WI38 (cell line): ENCODE measurements at regions not wholly inside any gene's neighbourhood (a gene's known extent, or its start where the extent isn't known, plus 50 kb on each side); places are given as distances from the start of the nearest gene placed in this dataset.

Experiments
- H3K4me3 ChIP-seq: 2 replicates; pipeline ENCODE4 v1.5.1; 2011; ENCODE audit warnings: low read depth, mild to moderate bottlenecking, control low read depth, low read length
- CTCF ChIP-seq: IDR thresholded peaks from 2 replicates; pipeline ENCODE4 v1.5.1; 2012; ENCODE audit warnings: low read depth, mild to moderate bottlenecking, control low read depth, low read length

GRCh38 chr3:182370949-182371348 is 422.4 kb upstream of the ATP11B start:
- TF ChIP-seq CTCF, result no peak
- H3K4me3 ChIP-seq, result no peak overlapping the region

GRCh38 chr3:182375916-182376315 is 417.4 kb upstream of the ATP11B start:
- TF ChIP-seq CTCF, result no peak
- no peak overlapping the region for H3K4me3 ChIP-seq

GRCh38 chr3:182382112-182382857 is 411.0 kb upstream of the ATP11B start:
- no peak for TF ChIP-seq CTCF
- no peak overlapping the region for H3K4me3 ChIP-seq

- no peak for TF ChIP-seq CTCF
These were observed 409.1 kb upstream of the ATP11B start for GRCh38 chr3:182384221-182384620.

GRCh38 chr3:182385356-182385755 is 407.9 kb upstream of the ATP11B start:
- no peak overlapping the region for H3K4me3 ChIP-seq
- no peak for TF ChIP-seq CTCF

More at GRCh38 chr3:182384221-182384620, 409.1 kb upstream of the ATP11B start:
- no peak overlapping the region for H3K4me3 ChIP-seq

- no peak for TF ChIP-seq CTCF
- no peak overlapping the region for H3K4me3 ChIP-seq
These were observed 404.8 kb upstream of the ATP11B start for GRCh38 chr3:182388506-182388905.

- H3K4me3 ChIP-seq, result no peak overlapping the region
- no peak for TF ChIP-seq CTCF
These were observed 404.1 kb upstream of the ATP11B start for GRCh38 chr3:182389071-182389815.
